Left ventricle myocardium superior (tissue), 1 donor: ENCODE measurements at regions not wholly inside any gene's neighbourhood (a gene's known extent, or its start where the extent isn't known, plus 50 kb on each side); places are given as distances from the start of the nearest gene placed in this dataset.
"Not testable (repeated sequence)": the region's sequence is repeated elsewhere in the genome, so short reads cannot be mapped to it uniquely, and the experiment has no call there.

Experiments used
- ATAC-seq: fragments of 200-7000 bp; cut with Tn5 transposase; one replicate; pipeline ENCODE4 v1.9.1; 2020; ENCODE audit warnings: mild to moderate bottlenecking, moderate library complexity
- DNase-seq: peaks from one replicate; pipeline ENCODE4 v3.0.0-alpha.2; 2020
- intact Hi-C: fragments of 100-400 bp; cut with micrococcal nuclease; formaldehyde crosslinking; loops from one replicate; pipeline ENCODE4 v1.11.0; 2022
- donor health status: DM: no; HTN: yes; CAD: no; lungs with severe emphysema.

DNA sequence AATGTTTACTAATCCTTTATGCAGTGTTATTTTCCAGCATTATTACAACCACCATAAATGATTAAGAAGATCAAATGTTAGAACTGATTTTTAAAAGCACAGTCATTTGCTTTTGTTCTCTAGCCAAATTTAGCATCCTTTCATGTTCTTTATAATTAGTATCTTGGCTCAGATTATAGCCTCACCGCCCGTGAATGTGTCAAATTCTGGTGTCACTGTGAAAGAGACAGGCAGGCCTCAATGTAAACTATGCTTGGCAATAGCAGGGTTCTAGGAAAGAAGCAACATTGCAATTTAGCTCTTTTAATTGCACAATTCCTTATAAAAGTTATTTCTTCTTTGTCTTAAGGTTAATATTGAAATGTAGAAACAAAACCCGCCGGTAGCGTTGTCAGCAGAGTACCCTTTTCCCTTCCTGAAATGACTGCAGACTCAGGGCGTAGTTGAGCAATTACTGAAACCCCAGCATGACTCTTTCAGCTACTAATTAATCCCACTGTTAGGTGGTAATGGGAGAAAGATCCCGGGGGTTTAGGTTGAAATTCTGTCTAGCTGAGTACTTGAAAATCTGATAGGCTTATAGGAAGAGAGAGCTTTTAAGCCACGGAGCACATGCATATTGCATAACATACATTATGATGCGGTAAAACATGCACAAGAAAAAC, 1600.5 kb upstream of the SEL1L start:
- DNase-seq (no peak), ATAC-seq (no peak)
- intact Hi-C loops = no loop called here

DNA sequence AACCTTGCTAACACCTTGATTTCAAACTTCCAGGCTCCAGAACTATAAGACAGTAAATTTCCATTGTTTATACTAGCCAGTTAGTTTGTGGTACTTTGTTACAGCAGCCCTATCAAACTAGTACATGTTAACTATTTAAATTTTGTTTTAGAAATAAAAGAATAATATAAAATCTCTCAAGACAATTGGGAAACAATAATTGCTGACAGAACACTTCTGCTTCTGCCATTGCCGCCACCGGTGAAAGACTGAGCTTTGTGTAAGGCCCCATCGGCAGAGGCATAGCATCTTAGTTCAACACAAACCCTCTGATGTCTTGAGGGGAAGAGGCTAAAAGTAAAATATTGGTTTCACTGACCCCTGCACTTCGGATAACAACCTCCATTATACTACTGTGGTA, 1607.1 kb upstream of the SEL1L start:
- DNase-seq = no peak
- intact Hi-C loops = no loop called here

DNA sequence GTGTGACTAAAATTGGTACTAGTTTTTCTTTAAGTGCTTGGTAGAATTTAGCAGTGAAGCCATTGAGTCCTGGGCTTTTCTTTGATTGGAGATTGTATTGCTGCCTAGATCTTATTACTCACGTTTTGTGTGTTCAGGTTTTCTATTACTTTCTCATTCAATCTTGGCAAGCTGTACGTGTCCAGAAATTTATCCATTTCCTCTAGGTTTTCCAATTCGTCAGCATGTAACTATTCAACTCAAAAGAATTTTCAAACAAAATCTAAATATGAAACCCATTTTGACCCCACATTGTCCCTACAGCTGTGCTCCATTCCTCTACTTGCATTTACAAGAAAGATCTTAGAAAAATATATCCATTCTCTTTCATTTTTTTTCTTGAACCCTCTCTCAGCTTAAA, 1613.4 kb upstream of the SEL1L start:
- intact Hi-C loops = no loop called here
- no peak for DNase-seq
- no peak for ATAC-seq

More for the DNA sequence above, 1607.1 kb upstream of the SEL1L start:
- no peak for ATAC-seq

DNA sequence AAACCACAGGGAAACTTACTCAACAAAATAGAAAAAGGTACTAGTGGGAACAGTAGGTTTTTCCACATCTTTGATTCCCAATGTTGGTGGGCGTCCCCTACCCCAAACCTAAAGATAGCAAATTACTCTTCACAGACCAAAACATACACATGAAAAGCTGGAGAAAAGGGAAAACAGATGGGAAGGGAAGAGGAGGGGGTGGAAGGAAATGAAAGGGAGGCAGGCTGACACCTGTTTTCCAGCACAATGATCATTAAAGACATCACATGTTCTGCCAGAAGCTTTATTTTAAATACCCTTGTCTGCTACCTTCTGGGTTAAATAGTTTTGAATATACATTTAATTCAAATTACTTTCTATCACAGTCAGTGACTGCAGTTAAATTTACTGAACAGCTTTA, 1617.9 kb upstream of the SEL1L start:
- DNase-seq = no peak
- intact Hi-C loops = no loop called here
- no peak for ATAC-seq

DNA sequence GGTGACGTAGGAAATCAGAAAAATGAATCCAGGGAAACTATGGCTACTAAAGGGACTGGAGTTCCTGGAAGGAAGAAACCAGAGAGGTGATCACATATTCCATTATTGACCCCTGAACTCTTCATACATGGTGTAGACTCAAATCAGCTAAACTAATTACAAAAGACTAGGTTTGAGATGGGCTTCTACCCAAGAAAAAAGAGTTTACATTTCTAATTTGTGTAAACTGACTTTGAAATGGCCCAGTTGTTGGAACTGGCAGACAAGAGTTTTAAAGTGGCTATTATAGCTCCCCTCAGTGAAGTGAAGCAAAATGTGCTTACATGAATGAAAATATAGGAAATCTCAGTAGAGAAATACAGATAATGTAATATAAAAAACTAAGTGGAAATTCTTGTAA, 1619.4 kb upstream of the SEL1L start:
- no peak for ATAC-seq

DNA sequence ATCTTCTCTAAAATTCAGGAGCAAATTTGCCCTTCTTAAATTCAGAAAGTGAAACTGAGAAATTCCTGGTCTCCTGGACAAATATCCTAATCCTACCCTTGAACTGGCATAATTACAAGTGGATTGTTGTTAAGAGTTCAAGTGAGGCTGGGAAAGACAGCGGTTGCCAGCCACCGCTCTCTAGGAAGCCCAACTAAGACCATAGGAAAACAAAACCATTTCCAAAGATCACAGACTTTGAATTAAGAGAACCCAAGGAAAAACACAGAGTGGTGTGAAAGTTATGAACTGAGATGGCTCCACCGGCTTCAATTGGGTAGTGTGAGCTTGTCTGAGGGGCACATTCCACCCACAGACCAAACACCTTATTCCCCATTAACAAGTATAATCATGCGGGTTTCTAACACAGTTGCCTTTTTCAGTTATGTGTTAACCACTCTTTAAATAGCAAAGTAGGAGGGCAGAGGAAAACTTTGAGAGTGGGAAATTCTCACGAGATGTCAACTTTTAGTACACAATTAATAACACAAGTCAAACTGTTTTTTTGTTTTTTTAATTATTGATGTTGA, 1628.8 kb upstream of the SEL1L start:
- intact Hi-C loops = no loop called here
- no peak for ATAC-seq
- no peak for DNase-seq

More for the DNA sequence above, 1619.4 kb upstream of the SEL1L start:
- no peak for DNase-seq
- intact Hi-C loops = no loop called here

DNA sequence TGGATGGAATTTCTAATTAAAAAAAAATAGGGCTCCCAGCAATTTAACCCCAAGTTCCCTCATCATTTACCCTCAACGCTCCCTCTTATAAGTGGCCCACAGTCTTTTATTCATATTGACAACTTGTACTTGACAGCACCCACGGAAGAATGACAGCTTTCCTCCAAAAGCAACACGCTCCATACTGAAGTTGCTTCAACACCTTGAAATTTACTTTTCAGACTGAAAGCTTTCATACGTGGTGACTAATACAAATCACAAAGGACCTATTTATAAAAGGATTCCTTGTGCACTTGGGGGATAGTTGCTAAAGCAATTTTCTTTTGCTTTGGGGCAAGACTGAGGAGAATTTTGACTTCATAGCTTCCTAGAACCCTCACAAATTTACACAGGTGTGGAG, 1629.4 kb upstream of the SEL1L start:
- intact Hi-C loops = no loop called here
- DNase-seq (no peak), ATAC-seq (no peak)

DNA sequence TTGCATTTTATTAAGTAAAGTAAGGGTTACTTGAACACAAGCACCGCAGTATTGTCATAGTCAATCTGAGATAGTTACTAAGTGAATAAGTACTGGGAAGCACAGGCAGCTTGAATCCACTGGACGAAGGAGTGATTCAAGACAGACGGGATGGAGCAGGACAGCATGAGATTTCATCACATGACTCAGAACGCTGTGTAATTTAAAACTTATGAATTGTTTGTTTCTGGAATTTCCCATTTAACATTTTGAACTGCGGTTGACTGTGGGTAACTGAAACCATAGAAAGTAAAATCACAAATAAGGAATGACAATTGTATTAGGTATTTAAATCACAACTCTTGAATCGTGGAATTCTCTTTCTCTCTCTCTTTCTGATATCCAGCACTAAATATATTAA, 1630.4 kb upstream of the SEL1L start:
- DNase-seq (no peak), ATAC-seq (peak; percentile 28)
- intact Hi-C loops = no loop called here

DNA sequence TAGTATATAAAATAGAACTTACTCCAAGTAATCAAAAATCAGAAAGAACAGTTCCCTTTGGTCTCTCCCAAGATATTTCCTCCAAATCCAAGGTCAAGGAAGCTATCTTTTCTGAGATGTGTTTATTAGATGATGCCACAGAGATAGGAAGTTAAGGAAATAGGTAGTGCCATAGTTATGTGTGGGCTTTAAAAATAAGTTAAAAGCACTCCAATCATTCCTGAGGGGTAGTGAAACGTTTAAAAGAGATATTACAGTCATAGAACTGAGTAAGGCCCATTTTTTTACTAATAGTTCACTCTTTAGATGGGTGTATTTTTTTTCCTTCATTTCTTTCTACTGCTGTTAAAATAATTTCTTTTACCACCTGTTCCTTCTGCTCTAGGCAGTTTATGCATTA, 1630.9 kb upstream of the SEL1L start:
- no peak for ATAC-seq
- intact Hi-C loops = no loop called here
- DNase-seq = no peak

DNA sequence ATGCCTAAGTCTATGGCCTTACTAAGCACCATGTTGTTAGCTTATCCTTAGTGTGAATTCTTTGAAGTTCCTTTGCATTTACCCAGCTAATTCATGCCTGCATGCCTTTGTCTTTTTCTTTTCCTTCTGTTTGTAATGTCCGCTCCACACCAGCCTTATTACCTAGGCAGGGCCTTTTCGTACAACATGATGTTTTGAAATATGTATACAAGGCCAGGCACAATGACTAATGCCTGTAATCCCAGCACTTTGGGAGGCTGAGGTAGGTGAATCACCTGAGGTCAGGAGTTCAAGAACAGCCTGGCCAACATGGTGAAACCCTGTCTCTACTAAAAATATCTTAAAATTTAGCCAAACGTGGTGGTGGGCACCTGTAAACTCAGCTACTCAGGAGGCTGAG, 1636.5 kb upstream of the SEL1L start:
- ATAC-seq (no peak), DNase-seq (no peak)
- intact Hi-C loops = no loop called here

DNA sequence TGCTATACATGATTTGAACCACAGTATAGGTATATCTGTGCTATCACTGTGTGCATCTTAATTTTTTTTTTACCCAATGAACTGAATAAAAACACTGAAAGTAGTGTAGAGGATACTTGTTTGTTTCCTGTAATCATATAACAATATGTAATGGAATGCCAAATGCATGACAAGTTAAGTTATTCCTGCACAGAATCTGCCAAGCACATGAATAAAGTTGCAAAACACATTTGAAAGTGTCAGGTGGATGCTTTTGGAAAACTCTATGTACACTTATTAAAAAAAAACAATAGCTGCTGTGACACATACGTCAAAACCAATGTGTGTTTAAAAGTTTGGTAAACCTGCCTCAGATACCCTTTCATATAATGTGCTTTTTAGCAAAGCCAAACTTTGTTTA, 1638.1 kb upstream of the SEL1L start:
- intact Hi-C loops = no loop called here
- ATAC-seq = no peak

DNA sequence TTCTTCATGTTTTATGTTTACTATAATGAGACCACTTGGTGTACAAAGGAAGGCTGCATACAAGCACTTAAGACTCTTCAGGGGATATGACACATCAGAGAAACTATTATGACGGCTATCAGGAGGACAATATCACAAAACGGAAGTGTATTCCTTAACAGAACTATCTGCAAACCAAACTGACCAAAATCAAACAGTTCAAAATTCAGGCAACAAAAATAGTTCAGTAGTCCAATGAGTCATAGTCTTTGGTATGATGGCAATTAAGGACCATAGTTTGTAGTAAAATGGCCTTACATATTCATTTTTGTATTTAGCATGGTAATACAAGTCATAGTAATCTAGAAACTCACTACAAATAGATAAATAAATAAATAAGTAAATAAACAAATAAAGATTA, 1638.7 kb upstream of the SEL1L start:
- no peak for ATAC-seq
- intact Hi-C loops = no loop called here
- no peak for DNase-seq

More for the DNA sequence above, 1638.1 kb upstream of the SEL1L start:
- no peak for DNase-seq

DNA sequence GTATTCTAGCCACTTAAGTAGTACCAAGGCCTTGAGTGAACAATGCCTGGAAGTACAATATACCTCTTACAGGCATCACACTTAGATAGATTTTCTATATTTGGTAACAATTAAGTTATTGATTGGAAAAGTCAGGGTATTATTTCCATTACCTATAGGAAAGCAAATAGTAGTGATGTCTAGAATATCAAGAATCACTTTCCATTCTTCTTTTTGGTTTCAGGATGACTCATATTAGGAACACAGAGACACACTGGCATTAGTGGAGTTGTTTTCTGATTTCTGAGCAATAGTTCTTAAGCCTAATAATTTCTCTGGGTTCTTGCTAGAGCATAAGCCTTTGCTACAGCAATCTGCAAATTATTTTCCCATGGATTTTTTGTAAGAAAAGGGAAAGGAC, 1640.0 kb upstream of the SEL1L start:
- intact Hi-C loops = no loop called here
- ATAC-seq (no peak), DNase-seq (no peak)

DNA sequence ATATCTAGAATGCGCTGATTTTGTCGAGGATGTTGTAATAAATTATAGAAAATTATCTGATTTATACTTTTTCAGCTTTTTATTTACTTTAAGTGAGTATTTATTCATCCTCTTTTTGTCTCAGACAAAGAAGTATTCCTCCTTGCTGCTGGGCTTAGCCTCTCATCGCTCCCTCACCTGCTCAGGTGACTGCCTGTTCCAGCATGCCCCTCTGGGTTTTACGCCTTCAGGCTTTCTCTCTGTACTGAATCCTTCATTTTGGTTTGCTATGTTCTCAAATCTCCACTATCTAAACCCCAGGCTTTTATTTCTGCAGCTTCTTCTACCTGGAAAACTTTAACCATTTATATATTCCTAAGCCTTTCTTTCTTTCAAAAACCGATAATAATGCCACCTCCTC, 1650.9 kb upstream of the SEL1L start:
- intact Hi-C loops = no loop called here
- ATAC-seq (no peak), DNase-seq (no peak)

DNA sequence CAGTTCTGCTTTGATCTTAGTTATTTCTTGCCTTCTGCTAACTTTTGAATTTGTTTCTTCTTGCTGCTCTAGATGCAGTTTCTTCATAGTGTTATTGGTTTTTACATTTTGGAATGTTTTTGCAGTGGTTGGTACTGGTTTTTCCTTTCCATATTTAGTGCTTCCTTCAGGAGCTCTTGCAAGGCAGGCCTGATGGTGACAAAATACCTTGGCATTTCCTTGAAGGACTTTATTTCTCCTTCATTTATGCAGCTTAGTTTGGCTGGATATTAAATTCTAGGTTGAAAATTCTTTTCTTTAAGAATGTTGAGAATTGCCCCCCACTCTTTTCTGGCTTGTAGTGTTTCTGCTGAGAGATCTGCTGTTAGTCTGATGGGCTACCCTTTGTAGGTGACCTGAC, 1654.7 kb upstream of the SEL1L start:
- ATAC-seq, DNase-seq, intact Hi-C loops: not testable (repeated sequence)

DNA sequence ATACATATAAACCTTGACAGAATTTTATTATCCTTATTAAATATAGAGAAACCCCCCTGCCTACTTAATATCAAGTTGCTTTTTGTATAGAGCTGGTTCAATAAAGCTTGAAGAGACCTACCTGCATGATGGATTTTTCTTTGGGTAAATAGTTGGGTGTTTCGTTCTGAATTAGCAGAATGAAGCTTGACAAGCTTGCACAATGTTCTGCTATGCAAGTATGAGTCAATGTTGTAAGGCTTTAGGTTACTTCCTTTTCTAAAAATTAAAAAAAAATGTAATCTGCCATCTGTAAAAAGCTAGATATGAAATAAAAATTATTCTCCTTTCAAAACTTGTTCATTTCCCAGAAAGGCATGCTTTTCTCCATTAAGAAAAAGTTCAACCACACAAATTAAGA, 1662.6 kb upstream of the SEL1L start:
- ATAC-seq (no peak), DNase-seq (no peak)
- intact Hi-C loops = no loop called here

DNA sequence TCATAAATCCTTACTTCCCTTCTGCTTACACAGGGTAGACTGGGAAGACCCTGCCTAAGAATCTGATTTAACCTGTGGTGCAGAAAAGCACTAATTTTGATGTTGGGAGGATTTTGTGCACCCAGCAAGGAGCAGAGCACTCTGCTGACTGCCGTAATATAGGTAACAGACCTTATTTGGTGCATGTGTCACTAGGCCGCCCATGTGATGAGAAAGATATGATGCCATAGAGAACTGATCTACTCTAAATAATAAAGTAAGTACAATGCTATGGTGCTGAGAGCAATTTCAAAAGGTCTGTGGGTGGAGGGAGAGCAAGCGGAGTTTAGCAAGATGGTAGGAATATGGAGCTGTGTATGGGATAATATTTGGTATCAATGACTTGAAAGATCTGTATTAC, 1663.6 kb upstream of the SEL1L start:
- intact Hi-C loops = no loop called here
- ATAC-seq (no peak), DNase-seq (no peak)

DNA sequence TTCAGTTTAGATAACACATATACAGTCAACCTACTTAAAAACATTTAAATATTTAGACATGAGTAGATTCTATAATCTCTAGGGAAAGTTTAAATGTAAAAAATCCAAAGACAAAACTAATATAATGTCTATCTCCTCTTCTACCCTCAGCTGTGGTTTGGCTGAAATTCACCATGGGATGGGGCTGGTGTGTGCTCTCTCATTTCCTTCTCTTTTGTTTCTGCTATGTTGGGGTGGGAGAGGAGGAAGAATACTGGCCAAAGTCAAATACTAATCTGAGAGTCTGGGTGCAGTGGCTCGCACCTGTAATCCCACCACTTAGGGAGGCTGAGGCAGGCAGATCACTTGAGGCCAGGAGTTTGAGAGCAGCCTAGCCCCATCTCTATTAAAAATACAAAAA, 1673.9 kb upstream of the SEL1L start:
- no peak for ATAC-seq

DNA sequence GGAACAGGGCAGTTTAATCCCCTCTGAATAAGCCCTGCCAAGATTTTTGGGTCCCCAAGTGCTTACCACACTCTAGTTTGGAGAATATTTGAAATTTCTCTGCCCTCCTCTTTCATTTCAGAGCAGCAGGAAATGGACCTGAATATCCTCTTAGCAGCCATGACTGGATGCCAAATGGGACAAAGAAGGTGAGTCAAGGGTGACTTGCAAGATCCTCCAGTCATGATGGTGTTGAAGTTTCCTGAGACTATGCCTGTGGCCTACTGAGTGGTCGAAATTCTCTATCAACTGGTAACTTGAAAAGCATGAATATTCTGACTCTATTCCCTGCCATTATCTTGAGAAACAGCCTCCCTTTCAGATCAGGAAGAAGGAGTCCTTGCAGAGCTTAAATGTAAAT, 1674.7 kb upstream of the SEL1L start:
- ATAC-seq (no peak), DNase-seq (no peak)
- intact Hi-C loops = no loop called here

More for the DNA sequence above, 1673.9 kb upstream of the SEL1L start:
- intact Hi-C loops = no loop called here
- no peak for DNase-seq

DNA sequence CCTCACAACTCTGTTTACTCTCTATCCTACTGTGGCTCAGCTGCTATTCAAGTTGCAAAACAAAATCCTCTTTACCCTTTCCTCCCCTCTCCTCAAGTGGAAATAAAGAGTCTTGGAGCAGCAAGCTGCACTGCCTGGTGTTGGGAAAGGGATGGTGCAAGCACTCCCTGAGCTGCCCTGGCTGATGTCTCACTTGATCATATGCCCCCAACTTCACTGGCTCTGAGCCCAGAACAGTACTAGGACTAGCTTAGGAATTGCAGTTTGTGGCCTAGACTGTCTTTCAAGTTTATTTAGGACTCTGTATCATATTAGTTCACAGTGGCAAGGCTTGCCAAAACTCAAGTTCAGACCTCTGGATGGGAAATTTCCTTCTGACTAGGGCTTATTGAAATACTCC, 1683.8 kb upstream of the SEL1L start:
- intact Hi-C loops = no loop called here
- no peak for ATAC-seq
- no peak for DNase-seq

DNA sequence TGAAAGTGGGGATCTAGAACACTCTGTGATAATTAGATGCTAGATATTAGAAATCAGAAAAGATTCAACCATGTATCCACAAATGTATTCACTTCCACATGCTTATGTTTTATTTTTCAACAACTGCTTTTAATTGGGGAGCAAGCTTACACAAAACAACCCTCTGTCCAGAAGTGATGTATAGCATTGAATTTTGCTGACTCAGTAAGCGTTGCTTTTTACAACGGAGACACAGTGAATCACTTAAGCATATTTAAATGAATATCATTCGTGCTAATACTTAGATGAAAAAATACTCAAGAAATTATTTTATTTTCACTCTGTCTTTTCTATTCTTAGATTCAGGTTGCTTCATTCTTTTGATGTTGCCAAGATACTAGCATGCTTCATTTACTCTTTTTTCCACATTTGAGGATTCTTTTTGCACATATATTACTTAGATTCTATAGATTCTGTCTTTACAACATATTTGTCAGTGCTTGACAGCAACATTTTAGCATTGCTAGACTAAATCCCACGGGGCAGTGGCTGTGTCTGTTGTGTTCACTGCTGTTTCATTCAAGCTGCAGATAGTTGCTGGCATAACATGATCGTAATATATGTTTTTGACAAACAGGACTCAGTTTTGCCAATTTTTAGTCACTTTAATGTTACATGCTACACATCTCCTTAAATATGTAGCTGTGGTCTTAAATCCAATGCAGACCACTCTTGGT, 1714.4 kb upstream of the SEL1L start:
- ATAC-seq (no peak), DNase-seq (no peak)
- intact Hi-C loops = no loop called here
